Fibroblast of the aortic adventitia (primary cell): ENCODE measurements at regions not wholly inside any gene's neighbourhood (a gene's known extent, or its start where the extent isn't known, plus 50 kb on each side); places are given as distances from the start of the nearest gene placed in this dataset.

Source experiments
- DNase-seq: peaks from one replicate; pipeline ENCODE4 v3.0.0-alpha.2; 2010; ENCODE audit warnings: low read depth
- H3K4me3 ChIP-seq: 2 replicates; pipeline ENCODE4 v1.5.1; 2011; ENCODE audit warnings: low read depth, mild to moderate bottlenecking, control low read depth, low read length, moderate library complexity
- CTCF ChIP-seq: IDR thresholded peaks from 2 replicates; pipeline ENCODE4 v1.5.1; 2011; ENCODE audit warnings: mild to moderate bottlenecking, low read length, control low read depth, inconsistent platforms; ENCODE audit not compliant: insufficient read depth

- DNase-seq: no peak
- TF ChIP-seq CTCF: no peak
- H3K4me3 ChIP-seq: no peak overlapping the region
Observed at GRCh38 chr13:111548301-111548700, 227.9 kb downstream of the TEX29 start.

- no peak for DNase-seq
- no peak overlapping the region for H3K4me3 ChIP-seq
- no peak for TF ChIP-seq CTCF
Observed at GRCh38 chr13:111548805-111549204, 228.4 kb downstream of the TEX29 start.

GRCh38 chr13:111549464-111549863 lies 229.0 kb downstream of the TEX29 start:
- no peak overlapping the region for H3K4me3 ChIP-seq
- TF ChIP-seq CTCF: no peak
- no peak for DNase-seq

- DNase-seq: no peak
- no peak for TF ChIP-seq CTCF
- H3K4me3 ChIP-seq: no peak overlapping the region
Observed at GRCh38 chr13:111550062-111550461, 229.6 kb downstream of the TEX29 start.

- no peak overlapping the region for H3K4me3 ChIP-seq
- TF ChIP-seq CTCF: no peak
- DNase-seq: no peak
Observed at GRCh38 chr13:111551204-111551820, 230.9 kb downstream of the TEX29 start.

GRCh38 chr13:111552891-111553655 lies 232.6 kb downstream of the TEX29 start:
- no peak for TF ChIP-seq CTCF
- no peak for DNase-seq
- no peak overlapping the region for H3K4me3 ChIP-seq
